Activated T-cell treated with anti-CD3 and anti-CD28 coated beads for 48 hours (primary cell): ENCODE measurements at regions not wholly inside any gene's neighbourhood (a gene's known extent, or its start where the extent isn't known, plus 50 kb on each side); places are given as distances from the start of the nearest gene placed in this dataset.
"Not testable (repeated sequence)": the region's sequence is repeated elsewhere in the genome, so short reads cannot be mapped to it uniquely, and the experiment has no call there.

Source experiments
- DNase-seq: peaks from one replicate; pipeline ENCODE4 v3.0.0-alpha.2; 2020; ENCODE audit warnings: low read depth

DNA sequence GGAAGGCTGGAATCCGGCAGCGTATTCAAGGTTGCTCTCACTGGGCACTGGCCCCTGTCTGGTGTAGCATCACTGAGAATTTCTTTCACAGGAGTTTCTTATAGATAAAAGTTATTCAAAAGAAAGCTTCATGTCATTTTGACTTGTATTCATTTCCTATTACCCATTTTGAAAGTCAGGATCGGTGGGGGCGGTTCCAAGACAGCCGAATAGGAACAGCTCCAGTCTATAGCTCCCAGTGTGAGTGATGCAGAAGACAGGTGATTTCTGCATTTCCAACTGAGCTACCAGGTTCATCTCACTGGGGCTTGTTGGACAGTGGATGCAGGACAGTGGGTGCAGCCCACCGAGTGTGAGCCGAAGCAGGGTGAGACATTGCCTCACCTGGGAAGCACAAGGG lies 51.5 kb upstream of the CDC42EP3 start:
- DNase-seq = not testable (repeated sequence)

DNA sequence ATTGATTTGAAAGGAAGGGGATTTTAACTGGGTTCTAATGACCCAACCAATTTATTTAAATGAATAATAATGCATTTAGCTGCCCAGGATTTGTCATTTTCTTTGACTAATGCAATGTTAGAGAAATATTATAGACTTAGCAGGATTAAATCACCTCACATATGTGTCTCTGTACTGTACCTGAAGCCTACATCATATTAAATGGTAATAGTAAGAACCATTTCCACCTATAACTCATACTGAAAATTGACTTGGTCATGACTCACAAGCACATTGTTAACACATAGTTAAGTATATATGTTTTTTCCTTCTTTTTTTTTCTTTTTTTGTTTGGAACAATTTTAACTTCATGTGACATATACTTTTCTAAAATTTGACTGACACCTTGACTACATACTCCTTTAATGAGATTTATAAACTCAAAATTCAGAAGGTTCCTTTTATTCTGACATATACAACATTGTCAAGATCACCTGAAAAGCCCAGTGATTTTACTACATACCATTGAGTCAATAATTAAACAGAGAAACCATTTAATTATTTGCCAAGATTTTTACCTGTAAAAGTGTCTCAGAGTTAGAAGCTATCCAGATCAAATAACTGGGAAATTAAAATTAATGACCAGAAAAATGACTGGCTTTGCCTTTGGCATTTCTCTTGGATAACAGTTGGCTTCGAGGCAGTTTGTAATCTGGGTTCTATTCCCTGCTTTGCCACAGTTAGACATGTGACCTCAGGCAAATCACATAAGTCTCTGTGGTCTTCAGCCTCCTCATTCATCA lies 58.8 kb upstream of the CDC42EP3 start:
- DNase-seq = no peak

DNA sequence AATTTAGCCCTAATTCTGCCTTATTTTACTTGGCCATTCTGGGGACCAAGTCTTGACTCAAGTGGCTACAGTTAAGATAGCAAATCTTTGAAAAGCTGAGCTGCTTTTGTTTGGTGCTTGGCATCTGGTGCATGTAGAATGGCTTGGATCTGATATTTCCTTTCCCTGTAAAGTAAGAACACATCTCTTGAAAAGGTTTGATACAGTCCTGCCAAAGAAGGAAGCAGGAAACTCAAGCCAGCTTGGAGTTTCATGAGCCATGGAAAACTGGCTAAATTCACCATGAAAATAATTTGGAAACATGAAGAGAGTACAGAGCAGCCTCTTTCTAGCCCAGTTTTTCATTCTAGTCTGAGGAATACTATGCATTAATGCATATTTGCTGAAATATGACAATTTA lies 61.0 kb upstream of the CDC42EP3 start:
- DNase-seq = not testable (repeated sequence)

DNA sequence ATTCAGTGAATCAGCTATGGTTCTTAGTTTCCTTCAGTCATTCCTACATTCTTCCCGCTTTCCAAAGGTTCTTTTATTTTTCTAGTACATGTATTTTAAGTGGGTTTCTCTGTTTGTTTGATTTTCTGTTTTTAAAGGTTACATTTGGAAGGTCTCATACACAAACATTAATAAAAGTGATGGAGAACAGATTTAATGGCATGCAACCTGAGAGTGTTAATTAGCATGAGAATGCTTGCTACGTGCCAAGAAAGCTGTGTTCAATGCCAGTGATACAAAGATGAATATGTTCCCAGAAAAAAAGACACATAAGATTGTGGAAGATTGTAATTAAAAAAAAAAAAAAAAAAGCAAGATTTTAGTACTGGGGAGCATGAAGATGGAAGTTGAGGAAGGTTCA lies 61.8 kb upstream of the CDC42EP3 start:
- no peak for DNase-seq

DNA sequence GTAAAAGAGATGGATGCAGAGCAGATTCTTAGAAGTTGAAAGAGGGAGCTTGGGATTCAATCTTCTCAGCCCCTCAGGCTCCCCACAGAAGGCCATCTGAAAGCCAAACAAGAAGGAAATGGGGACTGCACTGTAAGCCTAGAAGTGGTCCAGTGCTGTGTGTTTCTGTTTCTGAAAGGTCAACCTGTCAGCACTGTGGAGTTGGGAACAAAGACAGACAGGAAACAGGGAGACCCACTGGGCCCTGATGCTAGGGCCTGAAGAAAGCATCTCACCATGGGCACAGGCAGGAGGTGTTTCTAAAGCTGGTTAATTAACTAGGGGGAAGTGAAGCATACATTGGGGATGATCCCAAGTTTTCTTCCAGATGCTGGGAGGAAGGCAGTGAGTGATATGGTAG lies 62.5 kb upstream of the CDC42EP3 start:
- not testable (repeated sequence) for DNase-seq

DNA sequence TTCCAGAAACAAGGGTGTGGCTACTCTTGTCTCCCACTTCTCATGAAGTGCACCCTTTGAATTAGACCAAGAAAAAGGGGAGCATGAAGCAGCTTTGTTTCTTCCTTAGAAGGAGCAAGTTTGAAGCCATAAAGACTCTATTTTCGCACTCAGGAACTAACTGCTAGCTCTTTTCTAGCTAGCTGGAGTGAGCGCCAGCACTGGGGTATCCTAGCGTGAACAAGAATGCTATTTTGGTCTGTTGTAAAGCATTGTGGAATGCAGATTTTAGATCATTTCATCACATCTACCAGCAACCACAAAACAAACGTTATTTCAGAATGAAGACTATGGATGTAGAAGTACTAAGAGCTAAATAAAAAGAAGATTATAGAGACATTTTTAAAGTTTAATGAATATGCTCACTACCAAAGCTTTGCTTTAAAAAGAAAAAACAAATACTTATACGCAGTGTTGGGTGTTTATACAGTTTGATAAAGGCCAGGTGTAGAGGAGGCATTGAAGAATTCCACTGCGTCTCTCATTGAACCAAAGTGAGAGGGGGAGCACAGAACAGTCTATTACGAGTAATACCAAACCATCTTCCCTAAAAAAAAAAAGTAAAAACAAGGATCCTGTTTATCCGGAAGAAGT lies 63.6 kb upstream of the CDC42EP3 start:
- DNase-seq = not testable (repeated sequence)

DNA sequence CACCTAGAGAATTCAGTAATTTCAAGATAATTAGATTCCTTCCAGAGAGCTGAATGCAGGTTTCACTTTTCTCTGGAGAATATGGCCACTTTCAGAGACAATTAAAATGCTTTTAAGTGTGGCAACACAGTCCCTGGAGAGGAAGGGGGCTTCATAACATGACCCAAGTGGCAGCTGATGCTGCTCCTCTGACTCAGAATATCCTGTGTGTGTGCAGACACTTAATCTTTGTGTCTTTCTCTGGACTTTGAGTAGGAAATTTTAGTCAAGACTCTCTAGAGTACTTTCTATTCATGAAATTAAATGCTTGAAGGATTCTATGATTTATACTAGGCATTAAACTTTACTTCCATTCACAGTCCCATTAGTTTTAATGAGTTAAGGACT lies 64.1 kb upstream of the CDC42EP3 start:
- not testable (repeated sequence) for DNase-seq

DNA sequence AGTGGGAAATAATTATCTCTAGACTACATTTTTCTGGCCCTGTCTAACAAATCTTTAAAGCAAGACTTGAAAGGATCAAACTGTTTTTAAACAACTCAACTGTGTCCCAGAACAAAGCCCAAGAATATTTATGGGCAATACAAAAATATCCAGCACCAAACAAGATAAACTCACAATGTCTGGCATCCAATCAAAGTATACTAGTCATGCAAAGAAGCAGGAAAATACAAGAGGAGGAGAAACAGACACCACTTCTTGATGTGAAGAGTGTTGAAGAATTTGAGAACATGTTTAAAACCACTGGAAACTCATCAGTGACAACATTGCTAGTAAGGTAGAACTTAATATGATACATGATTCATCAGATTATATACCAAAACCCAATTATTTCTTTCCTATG lies 66.1 kb upstream of the CDC42EP3 start:
- DNase-seq = no peak

DNA sequence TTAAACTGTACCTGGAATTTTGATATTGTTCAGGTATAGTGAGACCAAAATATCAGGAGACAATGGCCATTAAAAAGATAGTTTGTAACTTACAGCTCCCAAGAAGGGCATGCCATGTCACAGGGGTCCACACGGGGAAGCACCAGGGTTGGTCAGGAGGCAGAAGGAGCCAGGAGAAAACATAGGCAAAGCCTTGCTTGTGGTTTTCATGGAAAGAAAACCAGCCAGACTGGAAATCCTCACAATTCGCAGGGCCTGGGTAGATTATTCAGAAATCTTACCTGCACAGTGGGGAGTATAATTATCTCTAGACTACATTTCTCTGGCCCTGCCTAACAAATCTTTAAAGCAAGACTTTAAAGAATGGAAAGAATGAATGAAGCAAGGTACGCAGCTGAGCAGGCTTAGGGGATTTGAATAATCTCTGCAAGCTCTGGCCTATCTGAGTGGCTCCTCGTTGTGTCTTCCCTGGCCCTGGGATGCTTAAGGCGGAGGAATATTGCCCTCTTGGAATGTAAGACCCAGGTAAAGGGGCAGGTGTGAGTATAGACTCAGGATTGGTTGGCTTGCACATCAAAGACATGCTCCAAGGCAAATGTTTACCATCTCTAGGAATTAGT lies 66.9 kb upstream of the CDC42EP3 start:
- no peak for DNase-seq

DNA sequence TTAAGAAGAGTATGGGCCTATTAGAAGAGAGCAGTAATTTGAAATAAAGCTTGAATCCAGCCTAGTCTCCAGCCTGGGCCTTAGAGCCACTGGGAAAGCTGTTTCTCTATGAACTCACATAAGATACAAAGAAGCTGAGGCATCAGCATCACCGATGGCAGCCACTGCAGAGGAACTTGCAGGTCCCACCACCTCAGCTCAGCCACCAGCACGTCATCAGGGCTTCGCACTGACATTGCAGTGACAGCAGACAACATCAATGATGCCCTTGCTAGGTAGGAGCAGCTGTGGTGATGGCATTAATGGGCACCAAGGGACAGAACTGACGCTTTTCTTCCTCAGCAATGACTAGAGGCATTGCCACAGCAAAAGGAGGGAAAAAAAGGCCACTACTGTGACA lies 67.7 kb upstream of the CDC42EP3 start:
- no peak for DNase-seq

DNA sequence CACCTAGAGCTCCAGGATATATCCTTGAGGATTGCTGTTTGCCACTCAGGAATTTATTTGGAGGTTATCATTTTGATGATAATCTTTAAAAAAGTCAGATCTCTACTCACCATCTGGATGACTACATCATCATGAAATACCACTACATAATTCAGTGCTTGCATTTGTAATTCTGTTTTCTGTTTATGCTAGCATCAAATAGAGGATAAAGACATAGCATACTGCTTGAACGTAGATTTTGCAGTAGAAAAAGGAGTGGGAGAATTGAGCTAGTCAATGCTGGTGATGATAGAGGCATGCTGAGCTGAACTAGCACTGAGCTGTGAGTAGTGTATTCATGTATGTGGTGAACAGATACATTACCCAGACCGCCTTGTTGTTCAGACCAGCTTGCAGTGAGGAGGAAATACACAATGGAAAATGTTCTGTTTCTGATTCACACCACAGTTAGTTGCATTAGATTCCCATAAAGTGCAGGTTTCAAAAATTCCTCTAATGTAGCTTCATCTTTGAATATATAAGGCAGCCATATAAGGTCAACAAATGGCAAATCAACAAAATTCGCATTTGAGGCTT lies 68.8 kb upstream of the CDC42EP3 start:
- no peak for DNase-seq

DNA sequence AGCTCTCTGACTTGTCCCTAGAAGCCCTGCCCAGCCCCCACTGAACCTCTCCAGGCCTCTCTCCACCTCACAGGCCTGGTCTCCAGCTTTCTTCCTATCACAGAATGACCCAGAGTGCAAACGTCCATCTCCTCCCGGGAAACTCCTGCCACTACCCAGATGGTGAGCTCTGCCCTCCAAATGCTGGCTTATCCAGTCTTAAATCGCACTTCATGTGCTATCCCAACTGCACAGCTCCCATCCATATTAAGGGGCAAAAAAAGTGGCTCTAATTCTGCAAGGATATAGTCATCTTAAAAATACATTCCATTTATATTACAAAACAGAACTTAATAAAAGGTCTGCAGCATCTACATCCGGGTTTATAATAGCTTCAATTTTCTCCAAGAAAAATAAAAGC lies 70.8 kb upstream of the CDC42EP3 start:
- DNase-seq = no peak

DNA sequence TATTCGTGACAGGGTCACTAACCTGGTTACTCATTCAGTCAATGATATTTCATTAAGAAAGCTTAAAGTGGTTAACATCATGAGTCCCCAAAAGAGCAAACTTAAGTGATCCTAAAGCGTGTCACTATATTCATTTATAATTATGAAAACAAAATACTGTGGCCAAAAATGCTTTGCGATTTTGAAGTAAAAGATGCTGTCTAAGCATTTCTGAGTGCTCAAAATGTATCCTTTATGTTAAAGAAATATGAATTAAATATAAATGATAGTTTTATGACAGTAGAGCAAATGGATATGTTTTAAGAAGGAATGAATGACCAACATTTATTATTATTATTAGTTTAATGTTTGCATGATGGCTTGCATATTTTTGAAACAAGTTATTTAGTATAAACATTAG lies 72.6 kb upstream of the CDC42EP3 start:
- no peak for DNase-seq

DNA sequence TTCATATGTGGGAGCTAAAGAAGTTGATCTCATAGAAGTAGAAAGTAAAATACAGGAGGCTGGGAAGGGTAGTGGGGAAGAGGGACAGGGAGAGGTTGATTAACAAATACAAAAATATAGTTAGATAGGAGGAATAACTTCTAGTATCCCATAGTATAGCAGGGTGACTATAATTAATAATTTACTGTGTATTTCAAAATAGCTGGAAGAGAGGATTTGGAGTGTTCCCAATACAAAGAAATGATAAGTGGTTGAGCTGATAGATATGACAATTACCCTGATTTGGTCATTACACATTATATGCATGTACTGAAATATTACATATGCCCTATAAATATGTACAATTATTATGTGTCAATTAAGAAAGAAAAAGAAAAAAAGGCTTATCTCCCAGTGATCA lies 73.5 kb upstream of the CDC42EP3 start:
- not testable (repeated sequence) for DNase-seq

DNA sequence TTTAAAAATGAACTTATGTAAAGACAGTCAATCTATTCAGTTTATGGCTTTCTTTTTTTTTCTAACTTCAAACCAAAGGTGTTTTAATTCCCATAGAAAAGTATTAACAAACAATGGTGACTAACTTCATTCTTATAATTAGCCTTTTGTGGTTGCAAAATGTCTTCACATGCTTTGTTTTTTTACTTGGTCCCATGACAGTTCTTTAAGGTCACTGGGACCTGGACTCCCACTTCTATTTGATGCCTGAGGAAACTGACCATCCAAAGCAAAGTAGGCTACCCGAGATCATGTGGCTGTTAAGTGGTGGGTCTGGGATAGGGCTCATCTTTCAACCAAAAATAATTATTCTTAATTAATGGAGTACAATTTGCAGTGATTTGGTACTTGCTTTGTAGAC lies 74.6 kb upstream of the CDC42EP3 start:
- DNase-seq = not testable (repeated sequence)

DNA sequence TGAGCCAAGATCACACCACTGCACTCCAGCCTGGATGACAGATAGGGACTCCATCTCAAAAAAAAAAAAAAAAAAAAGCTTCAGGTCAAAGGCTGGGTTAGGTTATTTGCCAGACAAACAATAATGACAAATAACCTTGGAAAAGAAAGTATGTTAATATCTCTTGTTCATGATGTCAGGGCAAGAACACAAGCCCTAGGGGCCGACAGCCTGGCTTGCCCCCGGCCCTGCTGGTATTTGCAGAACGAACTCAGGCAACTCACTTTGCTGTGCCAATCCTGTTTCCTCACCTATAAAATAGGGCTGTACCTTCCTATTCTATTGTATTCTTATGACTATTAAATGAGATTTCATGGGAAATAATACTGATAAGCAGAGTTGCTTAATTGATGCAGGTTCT lies 75.4 kb upstream of the CDC42EP3 start:
- DNase-seq = no peak

DNA sequence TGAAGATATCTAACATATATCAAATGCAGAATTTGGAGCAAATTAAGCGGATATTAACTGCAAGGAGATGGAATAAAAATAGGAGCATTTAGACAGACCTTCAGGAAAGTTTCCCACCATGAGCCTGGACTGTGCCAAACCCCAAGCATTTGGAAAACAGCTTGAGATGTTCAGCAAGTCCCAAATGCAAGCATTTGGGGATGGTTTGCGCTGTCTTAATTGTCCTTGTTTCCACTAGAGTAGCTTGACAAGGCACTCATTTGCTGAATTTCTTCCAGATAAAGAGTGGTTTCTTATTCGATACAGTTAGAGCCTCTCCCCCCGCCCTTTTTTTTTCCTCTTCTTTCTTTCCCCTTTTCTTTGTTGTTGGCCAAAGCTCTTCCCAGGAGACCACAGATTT lies 77.1 kb upstream of the CDC42EP3 start:
- no peak for DNase-seq

DNA sequence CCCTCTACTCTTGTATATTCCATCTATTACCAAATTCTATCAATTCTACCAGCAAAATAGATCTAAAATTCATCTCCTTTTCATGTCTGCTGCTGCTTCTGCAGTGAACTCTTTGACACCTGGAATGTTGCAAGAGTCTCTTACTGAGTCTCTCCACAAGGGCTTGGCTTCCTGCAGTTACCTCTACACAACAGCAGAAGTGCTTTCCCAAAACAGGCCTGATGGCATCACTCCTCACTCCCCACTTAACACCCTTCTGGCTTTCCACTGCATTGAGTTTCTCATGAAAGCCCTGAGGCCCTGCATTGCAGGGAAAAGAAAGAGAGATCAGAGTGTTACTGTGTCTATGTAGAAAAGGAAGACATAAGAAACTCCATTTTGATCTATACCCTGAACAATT lies 78.8 kb upstream of the CDC42EP3 start:
- DNase-seq = not testable (repeated sequence)

DNA sequence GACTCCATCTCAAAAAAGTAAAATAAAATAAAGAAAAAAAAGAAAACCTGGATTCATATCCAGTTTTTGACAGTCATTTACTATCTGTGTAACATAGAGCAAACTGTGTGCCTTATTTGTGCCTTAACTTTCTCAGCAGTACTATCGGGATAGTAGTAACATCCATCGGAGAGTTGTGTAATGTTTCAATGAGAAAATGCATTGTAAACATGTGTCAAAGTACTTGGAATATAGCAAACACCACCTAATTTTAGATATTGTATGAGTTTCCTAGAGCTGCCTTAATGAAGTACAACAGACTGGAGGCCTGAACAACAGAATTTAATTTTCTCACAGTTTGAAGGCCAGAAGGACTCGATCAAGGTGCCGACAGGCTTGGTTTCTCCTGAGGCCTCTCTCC lies 81.3 kb upstream of the CDC42EP3 start:
- no peak for DNase-seq

DNA sequence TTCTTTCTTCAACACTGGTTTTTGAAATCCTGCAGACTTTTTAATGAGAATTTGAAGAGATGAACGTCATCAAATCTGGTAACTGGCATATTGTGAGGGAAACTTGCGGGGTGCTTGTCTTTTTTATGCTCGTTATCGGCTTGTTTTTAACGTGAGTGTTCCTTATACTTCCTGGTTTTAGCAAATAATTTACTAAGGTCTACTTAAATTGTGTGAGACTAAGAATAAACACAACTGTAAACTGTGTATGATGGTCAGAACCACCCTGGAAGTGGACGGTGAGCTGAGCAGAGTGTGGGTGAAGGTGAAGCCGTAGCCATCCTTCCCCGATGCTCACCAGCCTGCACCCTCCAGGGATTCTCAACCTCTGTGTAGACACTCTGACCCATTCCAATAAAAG lies 82.3 kb upstream of the CDC42EP3 start:
- no peak for DNase-seq

DNA sequence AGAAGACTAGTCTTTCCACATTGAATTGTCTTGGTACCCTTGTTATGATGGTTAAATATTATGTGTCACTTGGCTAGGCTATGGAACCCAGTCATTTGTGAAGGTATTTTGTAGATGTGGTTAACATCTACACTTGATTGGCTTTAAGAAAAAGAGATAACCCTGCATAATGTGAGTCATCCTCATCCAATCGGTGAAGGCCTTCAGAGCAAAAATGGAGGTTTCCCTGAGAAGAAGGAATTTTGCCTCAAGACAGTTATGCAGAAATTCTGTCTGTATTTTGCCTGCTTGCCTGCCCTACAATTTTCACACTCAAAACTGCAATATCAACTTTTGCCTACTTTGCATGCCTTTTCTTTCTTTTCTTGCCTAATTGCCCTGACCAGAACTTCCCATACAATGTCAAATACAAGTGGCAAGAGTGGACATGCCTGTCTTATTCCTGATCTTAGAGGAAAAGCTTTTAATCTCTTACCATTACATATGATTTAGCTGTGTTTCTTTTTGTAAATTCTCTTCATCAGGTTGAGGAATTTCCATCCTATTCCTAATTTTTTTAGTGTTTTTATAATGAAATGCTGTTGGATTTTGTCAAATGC lies 84.6 kb upstream of the CDC42EP3 start:
- not testable (repeated sequence) for DNase-seq

DNA sequence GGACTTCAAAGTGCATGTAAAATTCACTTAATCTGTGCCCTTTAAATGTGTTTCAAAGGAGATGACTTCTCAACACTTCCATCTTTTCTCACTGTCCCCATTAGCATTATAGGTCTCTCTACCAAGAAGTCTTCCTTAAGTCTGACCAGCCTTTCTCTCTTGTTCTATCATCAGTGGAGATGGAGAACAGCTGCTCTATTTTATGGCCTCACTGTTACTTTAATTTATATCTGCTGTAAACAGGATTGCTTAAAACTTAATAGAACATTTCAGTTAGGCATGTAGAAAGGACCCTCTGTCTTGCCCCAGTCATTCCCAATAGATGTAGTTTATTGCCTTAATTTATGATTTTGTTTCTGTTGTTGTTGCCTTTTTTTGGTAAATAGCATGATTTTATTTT lies 86.0 kb upstream of the CDC42EP3 start:
- not testable (repeated sequence) for DNase-seq

DNA sequence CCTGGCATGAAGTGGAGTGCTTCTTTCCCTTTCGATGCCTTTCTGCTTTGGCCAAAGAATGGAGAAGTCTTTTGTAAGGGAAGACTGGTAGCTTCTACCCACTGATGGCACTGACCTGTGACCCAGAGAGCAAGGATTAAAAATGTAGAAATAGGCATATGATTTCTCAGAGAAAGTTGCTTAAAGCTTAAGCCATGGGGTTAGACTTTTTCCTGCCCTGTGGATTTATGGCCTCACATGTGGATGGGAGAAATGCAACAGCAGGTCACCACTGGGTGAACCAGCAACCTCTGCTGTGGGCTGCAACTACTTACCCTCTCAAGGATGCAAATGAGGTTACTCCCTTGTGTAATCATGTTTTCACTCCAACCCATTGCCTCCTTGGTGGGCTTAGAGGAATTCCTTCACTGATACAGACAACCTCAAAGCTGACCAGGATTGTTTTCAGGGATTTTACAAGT lies 86.7 kb upstream of the CDC42EP3 start:
- not testable (repeated sequence) for DNase-seq
